OCI-LY3 (cell line): ENCODE measurements at regions not wholly inside any gene's neighbourhood (a gene's known extent, or its start where the extent isn't known, plus 50 kb on each side); places are given as distances from the start of the nearest gene placed in this dataset.

Experiments used
- CTCF ChIP-seq: fragments of 200-600, 300-600 bp; sonication (generic); IDR thresholded peaks from 2 replicates; pipeline ENCODE4 v1.5.1; 2014; ENCODE audit warnings: antibody characterized with exemption, low read length, low read depth
- EZH2phosphoT487 ChIP-seq: fragments of 200-600 bp; shearing (Covaris generic); IDR thresholded peaks from 2 replicates; pipeline ENCODE4 v1.6.1; 2018; ENCODE audit warnings: antibody characterized with exemption, mixed run types, low read depth

DNA sequence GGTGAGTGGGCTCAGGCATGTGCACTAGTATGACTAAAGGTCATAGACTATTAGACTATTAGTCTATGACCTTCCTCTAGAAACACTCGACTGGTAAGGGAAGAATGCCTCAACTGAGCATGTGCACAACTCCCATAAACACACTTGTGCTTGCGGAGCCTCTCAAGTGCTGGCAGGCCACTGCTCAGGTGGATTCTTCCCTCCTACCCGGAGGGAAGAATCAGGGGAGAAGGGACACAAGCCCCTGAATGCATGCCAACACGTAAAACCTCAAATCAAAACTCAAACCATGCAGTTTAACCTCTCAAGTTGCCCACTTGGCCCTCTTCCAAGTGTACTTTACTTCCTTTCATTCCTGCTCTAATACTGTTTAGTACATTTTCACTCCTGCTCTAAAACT, 287.6 kb upstream of the SGCG start:
- TF ChIP-seq CTCF (no peak), EZH2phosphoT487 (no peak)
